Esophagus muscularis mucosa (tissue), 4 donors: ENCODE measurements at regions not wholly inside any gene's neighbourhood (a gene's known extent, or its start where the extent isn't known, plus 50 kb on each side); places are given as distances from the start of the nearest gene placed in this dataset.

Source experiments
- DNase-seq: peaks from one replicate; pipeline ENCODE4 v3.0.0-alpha.2; 2017; ENCODE audit errors: extremely low spot score
- H3K27ac ChIP-seq, 4 donors: fragments of 200-600 bp; sonication (generic); replicated peaks in 1 of 4; 1 replicate in 3 of 4; 2 replicates in 1 of 4; pipeline ENCODE4 v1.5.1; 2016 to 2019; ENCODE audit warnings: mild to moderate bottlenecking in 1 of 4
- H3K27me3 ChIP-seq, 4 donors: fragments of 200-600 bp; sonication (generic); one replicate each; pipeline versions ENCODE4 v1.5.1 to v1.6.0; 2016 to 2019
- H3K36me3 ChIP-seq, 4 donors: fragments of 200-600 bp; sonication (generic); one replicate each; pipeline ENCODE4 v1.5.1; 2016 to 2019
- H3K4me1 ChIP-seq, 4 donors: fragments of 200-600 bp; sonication (generic); one replicate each; pipeline ENCODE4 v1.5.1; 2016 to 2019
- H3K4me3 ChIP-seq, 4 donors: fragments of 200-600 bp; sonication (generic); 1 replicate in 2 of 4; 2 replicates in 2 of 4; pipeline ENCODE4 v1.5.1; 2016 to 2019; ENCODE audit warnings: mild to moderate bottlenecking in 4 of 4, moderate library complexity in 1 of 4
- H3K9me3 ChIP-seq, 4 donors: fragments of 200-600 bp; sonication (generic); 1 replicate in 3 of 4; 2 replicates in 1 of 4; pipeline ENCODE4 v1.5.1; 2016 to 2019
- EP300 ChIP-seq: sonication (generic); formaldehyde crosslinking; IDR thresholded peaks from one replicate; pipeline ENCODE4 v1.6.1; 2017; ENCODE audit warnings: antibody characterized with exemption
- POLR2A ChIP-seq: fragments of 450-650 bp; IDR thresholded peaks from one replicate; pipeline ENCODE4 v1.6.1; 2017; ENCODE audit warnings: antibody characterized with exemption, moderate library complexity, mild to moderate bottlenecking, low read depth
- POLR2AphosphoS5 ChIP-seq, 2 donors: sonication (generic); formaldehyde crosslinking; IDR thresholded peaks; one replicate each; pipeline ENCODE4 v1.6.1; 2017; ENCODE audit warnings: antibody characterized with exemption in 2 of 2
- WGBS: methylation state at CpG from one replicate; pipeline ENCODE4 v1.1.5; 2018; 5-methylcytosine and 5-hydroxymethylcytosine counted together
- intact Hi-C: fragments of 100-400 bp; cut with DNase I; formaldehyde crosslinking; loops from one replicate; pipeline ENCODE4 v1.15.1; 2023
- TF ChIP-seq, protein P1 (sequence below), 3 experiments: fragments of 200-600 bp in 2 of 3; fragments of 450-650 bp in 1 of 3; sonication (generic) in 2 of 3; IDR thresholded peaks; one replicate each; pipeline ENCODE4 v1.5.1; 2017 to 2019; ENCODE audit warnings: antibody characterized with exemption in 3 of 3, mild to moderate bottlenecking in 2 of 3, moderate library complexity in 1 of 3

GRCh38 chr1:193806079-193807048 is 620.0 kb upstream of the B3GALT2 start:
- DNase-seq = no peak
- Histone ChIP-seq H3K4me1 (no peaks in the 10 kb centered on the region), H3K9me3 (no peaks in the 10 kb centered on the region), H3K36me3 (no peaks in the 10 kb centered on the region), H3K27ac (no peak overlapping the region), H3K27me3 (no peaks in the 10 kb centered on the region), H3K4me3 (no peak overlapping the region)
- intact Hi-C loops = no loop called here
- no peak for TF ChIP-seq POLR2AphosphoS5 (IDR thresholded peaks at IDR 0.05)
- WGBS = 76% methylated on average over 3 of the region's 3 CpGs

DNA sequence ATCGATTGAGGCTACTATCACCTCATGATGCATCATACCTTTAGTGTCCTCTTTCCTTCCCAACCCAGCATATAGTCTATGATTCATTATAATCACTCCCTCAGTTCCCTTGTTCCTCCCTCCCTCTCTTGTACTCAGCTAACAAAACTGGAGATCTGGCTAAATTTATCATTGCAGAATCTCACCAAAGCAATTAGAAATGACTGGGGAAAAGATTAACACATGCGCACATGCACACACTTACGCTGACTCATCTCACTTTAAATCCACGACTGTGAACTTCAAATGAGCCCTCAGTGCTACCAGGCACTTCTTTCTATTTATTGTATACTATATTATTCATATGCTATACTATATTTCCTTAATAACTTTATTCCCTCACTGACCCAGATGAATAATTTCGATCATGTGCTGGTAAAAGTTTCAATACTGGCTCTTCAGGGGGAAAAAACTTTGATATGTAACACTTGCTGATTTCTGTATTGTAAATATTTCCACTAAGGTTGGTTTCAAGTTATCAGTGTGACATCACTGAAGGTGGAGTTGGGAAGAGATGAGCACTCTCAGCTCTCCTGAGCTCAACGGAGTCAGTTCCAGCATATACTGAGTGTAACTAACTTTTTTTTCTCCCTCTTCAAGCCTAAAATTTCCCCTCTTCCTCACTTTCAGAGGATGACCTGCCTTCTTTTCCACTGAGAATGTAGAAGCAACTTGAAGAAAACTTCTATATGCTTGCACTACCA is 613.7 kb upstream of the B3GALT2 start:
- no peak for DNase-seq
- TF ChIP-seq POLR2AphosphoS5 (IDR thresholded peaks at IDR 0.05) = no peak
- TF ChIP-seq EP300 = no peak
- TF ChIP-seq, protein P1, sequence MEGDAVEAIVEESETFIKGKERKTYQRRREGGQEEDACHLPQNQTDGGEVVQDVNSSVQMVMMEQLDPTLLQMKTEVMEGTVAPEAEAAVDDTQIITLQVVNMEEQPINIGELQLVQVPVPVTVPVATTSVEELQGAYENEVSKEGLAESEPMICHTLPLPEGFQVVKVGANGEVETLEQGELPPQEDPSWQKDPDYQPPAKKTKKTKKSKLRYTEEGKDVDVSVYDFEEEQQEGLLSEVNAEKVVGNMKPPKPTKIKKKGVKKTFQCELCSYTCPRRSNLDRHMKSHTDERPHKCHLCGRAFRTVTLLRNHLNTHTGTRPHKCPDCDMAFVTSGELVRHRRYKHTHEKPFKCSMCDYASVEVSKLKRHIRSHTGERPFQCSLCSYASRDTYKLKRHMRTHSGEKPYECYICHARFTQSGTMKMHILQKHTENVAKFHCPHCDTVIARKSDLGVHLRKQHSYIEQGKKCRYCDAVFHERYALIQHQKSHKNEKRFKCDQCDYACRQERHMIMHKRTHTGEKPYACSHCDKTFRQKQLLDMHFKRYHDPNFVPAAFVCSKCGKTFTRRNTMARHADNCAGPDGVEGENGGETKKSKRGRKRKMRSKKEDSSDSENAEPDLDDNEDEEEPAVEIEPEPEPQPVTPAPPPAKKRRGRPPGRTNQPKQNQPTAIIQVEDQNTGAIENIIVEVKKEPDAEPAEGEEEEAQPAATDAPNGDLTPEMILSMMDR (IDR thresholded peaks at IDR 0.05) = no peak
- no peak for TF ChIP-seq POLR2A
- 70% methylated on average over 6 of the region's 6 CpGs for WGBS
- Histone ChIP-seq H3K27me3 (no peaks in the 10 kb centered on the region), H3K4me3 (no peak overlapping the region), H3K36me3 (no peaks in the 10 kb centered on the region), H3K27ac (no peak overlapping the region), H3K4me1 (no peaks in the 10 kb centered on the region), H3K9me3 (no peaks in the 10 kb centered on the region)
- intact Hi-C loops = no loop called here

DNA sequence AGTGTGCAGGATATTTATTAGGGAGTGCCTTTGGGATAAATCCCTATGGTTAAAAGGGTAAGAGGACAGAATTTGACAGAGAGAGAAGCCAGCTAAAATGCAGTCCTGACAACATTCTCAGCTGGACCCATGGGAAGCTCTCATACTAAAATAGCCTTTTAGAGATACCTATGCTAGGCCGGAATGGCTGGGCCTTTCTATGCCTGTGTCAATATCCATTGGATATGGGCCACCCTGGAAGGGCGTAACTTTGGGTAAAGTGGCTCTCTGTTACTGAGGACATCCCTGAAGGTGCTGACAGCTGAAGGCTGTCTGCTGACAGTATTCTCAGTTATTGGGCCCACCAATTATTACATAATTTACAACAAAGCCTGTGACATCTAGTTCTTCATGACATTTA is 613.0 kb upstream of the B3GALT2 start:
- H3K9me3 ChIP-seq = no peaks in the 10 kb centered on the region
- no peak overlapping the region for H3K27ac ChIP-seq
- WGBS = 86% methylated on average over 2 of the region's 2 CpGs
- H3K4me1 ChIP-seq = no peaks in the 10 kb centered on the region
- intact Hi-C loops = no loop called here
- no peak for DNase-seq
- no peaks in the 10 kb centered on the region for H3K36me3 ChIP-seq
- TF ChIP-seq, protein P1 (IDR thresholded peaks at IDR 0.05) = no peak
- TF ChIP-seq POLR2AphosphoS5 (IDR thresholded peaks at IDR 0.05) = no peak
- no peak for TF ChIP-seq EP300
- TF ChIP-seq POLR2A = no peak
- H3K27me3 ChIP-seq = no peaks in the 10 kb centered on the region
- no peak overlapping the region for H3K4me3 ChIP-seq

DNA sequence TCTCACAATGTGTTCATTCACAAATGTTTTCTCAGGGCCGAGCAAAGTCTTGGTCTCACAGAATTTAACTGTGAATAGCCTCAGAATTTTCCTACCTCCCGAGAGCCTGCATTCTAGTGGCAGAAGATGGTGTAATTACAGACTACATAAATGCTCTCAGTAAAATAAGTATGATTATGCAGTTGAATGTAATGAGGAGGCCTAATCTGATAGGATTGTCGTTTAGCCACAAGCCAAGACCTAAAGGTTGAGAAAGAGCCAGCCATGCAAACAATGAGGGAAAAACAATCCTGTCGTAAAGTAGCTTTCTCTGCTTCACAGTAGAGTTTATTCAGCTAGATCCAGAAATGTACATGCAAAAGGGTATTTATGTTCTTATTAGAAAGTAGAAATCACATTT is 607.8 kb upstream of the B3GALT2 start:
- H3K27me3 ChIP-seq = no peaks in the 10 kb centered on the region
- no peaks in the 10 kb centered on the region for H3K9me3 ChIP-seq
- DNase-seq = no peak
- no peaks in the 10 kb centered on the region for H3K36me3 ChIP-seq
- H3K27ac ChIP-seq = no peak overlapping the region
- intact Hi-C loops = no loop called here
- 77% methylated on average over 4 of the region's 4 CpGs for WGBS
- no peak overlapping the region for H3K4me3 ChIP-seq
- TF ChIP-seq EP300 = no peak
- TF ChIP-seq, protein P1 (IDR thresholded peaks at IDR 0.05) = no peak
- no peak for TF ChIP-seq POLR2AphosphoS5 (IDR thresholded peaks at IDR 0.05)
- no peak for TF ChIP-seq POLR2A
- H3K4me1 ChIP-seq = no peaks in the 10 kb centered on the region

DNA sequence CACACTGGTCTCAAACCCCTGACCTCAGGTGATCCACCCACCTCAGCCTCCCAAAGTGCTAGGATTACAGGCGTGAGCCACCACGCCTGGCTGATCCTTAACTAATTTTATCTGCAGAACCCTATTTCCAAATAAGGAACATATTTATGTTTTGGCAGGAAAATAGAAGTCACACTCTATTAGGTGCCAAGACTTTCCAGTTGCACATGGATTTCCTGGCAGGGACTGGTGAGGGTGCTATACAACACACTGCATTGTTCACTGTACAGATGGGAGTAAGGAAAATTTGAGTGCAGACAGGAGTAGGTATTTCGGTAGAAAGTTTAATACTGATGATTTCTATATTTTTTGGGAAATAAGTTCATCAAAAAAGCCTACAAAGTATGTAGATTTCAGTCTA is 605.3 kb upstream of the B3GALT2 start:
- TF ChIP-seq POLR2AphosphoS5 (IDR thresholded peaks at IDR 0.05) (no peak), EP300 (no peak), POLR2A (no peak)
- TF ChIP-seq, protein P1 (IDR thresholded peaks at IDR 0.05) = no peak
- H3K36me3 ChIP-seq = no peaks in the 10 kb centered on the region
- intact Hi-C loops = no loop called here

More for the DNA sequence above, 605.3 kb upstream of the B3GALT2 start:
- no peak overlapping the region for H3K4me3 ChIP-seq
- 80% methylated on average over 3 of the region's 3 CpGs for WGBS
- H3K27ac ChIP-seq = no peak overlapping the region
- no peaks in the 10 kb centered on the region for H3K27me3 ChIP-seq
- no peaks in the 10 kb centered on the region for H3K4me1 ChIP-seq
- H3K9me3 ChIP-seq = no peaks in the 10 kb centered on the region
- DNase-seq = no peak
